GM21529 (cell line): ENCODE measurements at regions not wholly inside any gene's neighbourhood (a gene's known extent, or its start where the extent isn't known, plus 50 kb on each side); places are given as distances from the start of the nearest gene placed in this dataset.

ENCODE experiments used
- ATAC-seq: cut with Tn5 transposase; IDR thresholded peaks from one replicate; pipeline ENCODE4 v1.9.1; 2021; ENCODE audit not compliant: unreplicated experiment

- ATAC-seq = no peak
These were observed 787.0 kb downstream of the TFAP2A start for GRCh38 chr6:9627916-9628315.

GRCh38 chr6:9623985-9624384 is 790.9 kb downstream of the TFAP2A start:
- no peak for ATAC-seq

GRCh38 chr6:9623228-9623832 is 791.5 kb downstream of the TFAP2A start:
- no peak for ATAC-seq

- ATAC-seq = no peak
These were observed 793.6 kb downstream of the TFAP2A start for GRCh38 chr6:9621276-9621675.

- no peak for ATAC-seq
These were observed 794.2 kb downstream of the TFAP2A start for GRCh38 chr6:9620687-9621086.

GRCh38 chr6:9620263-9620662 is 794.6 kb downstream of the TFAP2A start:
- ATAC-seq = no peak

- ATAC-seq = no peak
These were observed 800.1 kb downstream of the TFAP2A start for GRCh38 chr6:9614778-9615177.

- no peak for ATAC-seq
These were observed 802.4 kb downstream of the TFAP2A start for GRCh38 chr6:9612489-9612888.

- no peak for ATAC-seq
These were observed 804.1 kb downstream of the TFAP2A start for GRCh38 chr6:9610620-9611415.

GRCh38 chr6:9606435-9607134 is 808.3 kb downstream of the TFAP2A start:
- ATAC-seq = no peak

- no peak for ATAC-seq
These were observed 820.1 kb downstream of the TFAP2A start for GRCh38 chr6:9594746-9595145.

GRCh38 chr6:9593554-9593953 is 821.3 kb downstream of the TFAP2A start:
- no peak for ATAC-seq

GRCh38 chr6:9583753-9584352 is 831.0 kb downstream of the TFAP2A start:
- no peak for ATAC-seq

- ATAC-seq = no peak
These were observed 833.7 kb downstream of the TFAP2A start for GRCh38 chr6:9581155-9581554.

GRCh38 chr6:9576521-9576920 is 838.4 kb downstream of the TFAP2A start:
- ATAC-seq = no peak

- ATAC-seq = no peak
These were observed 848.8 kb downstream of the TFAP2A start for GRCh38 chr6:9566096-9566495.

GRCh38 chr6:9564021-9564420 is 850.9 kb downstream of the TFAP2A start:
- no peak for ATAC-seq

- no peak for ATAC-seq
These were observed 851.3 kb downstream of the TFAP2A start for GRCh38 chr6:9563568-9563967.

- no peak for ATAC-seq
These were observed 860.1 kb downstream of the TFAP2A start for GRCh38 chr6:9554806-9555205.

GRCh38 chr6:9554323-9554722 is 860.6 kb downstream of the TFAP2A start:
- ATAC-seq = no peak

GRCh38 chr6:9553002-9553401 is 861.9 kb downstream of the TFAP2A start:
- no peak for ATAC-seq

GRCh38 chr6:9543649-9544048 is 871.2 kb downstream of the TFAP2A start:
- no peak for ATAC-seq
